Gastroesophageal sphincter (tissue), 3 donors: ENCODE measurements at regions not wholly inside any gene's neighbourhood (a gene's known extent, or its start where the extent isn't known, plus 50 kb on each side); places are given as distances from the start of the nearest gene placed in this dataset.

Experiments used
- CTCF ChIP-seq, 4 experiments: fragments of 200-600 bp in 2 of 4; fragments of 450-650 bp in 2 of 4; sonication (generic) in 1 of 4; IDR thresholded peaks; one replicate each; pipeline ENCODE4 v1.5.1; 2017 to 2019; ENCODE audit warnings: antibody characterized with exemption in 4 of 4, mild to moderate bottlenecking in 2 of 4, moderate library complexity in 2 of 4
- EP300 ChIP-seq: sonication (generic); formaldehyde crosslinking; IDR thresholded peaks from one replicate; pipeline ENCODE4 v1.6.1; 2017; ENCODE audit warnings: antibody characterized with exemption, mild to moderate bottlenecking
- POLR2A ChIP-seq, 2 donors: fragments of 450-650 bp; IDR thresholded peaks; one replicate each; pipeline ENCODE4 v1.6.1; 2017; ENCODE audit warnings: antibody characterized with exemption in 2 of 2, mild to moderate bottlenecking in 2 of 2, moderate library complexity in 1 of 2
- POLR2AphosphoS5 ChIP-seq: sonication (generic); formaldehyde crosslinking; IDR thresholded peaks from one replicate; pipeline ENCODE4 v1.6.1; 2017; ENCODE audit warnings: antibody characterized with exemption

- TF ChIP-seq CTCF (IDR thresholded peaks at IDR 0.05) (no peak), POLR2A (IDR thresholded peaks at IDR 0.05) (no peak), POLR2AphosphoS5 (no peak), EP300 (no peak)
These were observed 128.0 kb upstream of the KCNK2 start for GRCh38 chr1:214954617-214954949.
